Gastrocnemius medialis (tissue), 4 donors: ENCODE measurements at regions not wholly inside any gene's neighbourhood (a gene's known extent, or its start where the extent isn't known, plus 50 kb on each side); places are given as distances from the start of the nearest gene placed in this dataset.

ENCODE experiments used
- ATAC-seq, 2 donors: fragments of 150-250 bp; one replicate each; pipeline ENCODE4 v1.9.1; 2016
- DNase-seq, 2 donors: peaks; one replicate each; pipeline ENCODE4 v3.0.0-alpha.2; 2019
- H3K27ac ChIP-seq, 4 donors: fragments of 200-600 bp; sonication (generic); 1 replicate in 1 of 4; 2 replicates in 3 of 4; pipeline ENCODE4 v1.5.1; 2016 to 2018; ENCODE audit warnings: mild to moderate bottlenecking in 2 of 4, moderate library complexity in 1 of 4
- H3K27me3 ChIP-seq, 3 donors: fragments of 200-600 bp; sonication (generic) in 2 of 3; 1 replicate in 1 of 3; 2 replicates in 2 of 3; pipeline versions ENCODE4 v1.5.1 to v1.6.0; 2016 to 2019; ENCODE audit warnings: mild to moderate bottlenecking in 1 of 3, moderate library complexity in 1 of 3
- H3K36me3 ChIP-seq, 2 donors: fragments of 200-600 bp; sonication (generic) in 1 of 2; one replicate each; pipeline ENCODE4 v1.5.1; 2017 to 2018
- H3K4me1 ChIP-seq, 2 donors: fragments of 200-600 bp; sonication (generic) in 1 of 2; one replicate each; pipeline ENCODE4 v1.5.1; 2016 to 2017; ENCODE audit warnings: mild to moderate bottlenecking in 2 of 2
- H3K4me3 ChIP-seq, 4 donors: fragments of 200-600 bp; sonication (generic) in 3 of 4; 1 replicate in 1 of 4; 2 replicates in 3 of 4; pipeline ENCODE4 v1.5.1; 2016 to 2019; ENCODE audit warnings: mild to moderate bottlenecking in 2 of 4
- H3K9me3 ChIP-seq, 3 donors: fragments of 200-600 bp; sonication (generic) in 2 of 3; 1 replicate in 1 of 3; 2 replicates in 2 of 3; pipeline ENCODE4 v1.5.1; 2016 to 2019
- POLR2A ChIP-seq, 2 donors: fragments of 450-650 bp; IDR thresholded peaks; one replicate each; pipeline ENCODE4 v1.6.1; 2017; ENCODE audit warnings: antibody characterized with exemption in 2 of 2, mild to moderate bottlenecking in 2 of 2, moderate library complexity in 2 of 2
- in situ Hi-C, 4 donors: fragments of 200-750 bp; cut with MboI; loops; one replicate each; pipeline versions ENCODE4 v1.15.0 to v1.8.0; 2017; ENCODE audit warnings: low sequenced_read_pairs in 4 of 4
- intact Hi-C: fragments of 100-400 bp; cut with DNase I; formaldehyde crosslinking; loops from one replicate; pipeline ENCODE4 v1.15.1; 2023; ENCODE audit warnings: low total_unique reads
- TF ChIP-seq, protein P1 (sequence below), 5 experiments: fragments of 450-650 bp in 3 of 5; fragments of 200-600 bp in 2 of 5; sonication (generic) in 2 of 5; IDR thresholded peaks in 4 of 5; conservative IDR thresholded peaks in 1 of 5; 1 replicate in 4 of 5; 2 replicates in 1 of 5; pipeline ENCODE4 v1.5.1; 2016 to 2019; ENCODE audit warnings: antibody characterized with exemption in 5 of 5, mild to moderate bottlenecking in 3 of 5, moderate library complexity in 3 of 5

- ATAC-seq (no peak), DNase-seq (no peak)
- Histone ChIP-seq H3K4me1 (no peaks in the 10 kb centered on the region), H3K27me3 (no peaks in the 10 kb centered on the region), H3K36me3 (no peaks in the 10 kb centered on the region), H3K9me3 (no peaks in the 10 kb centered on the region), H3K27ac (no peak overlapping the region), H3K4me3 (no peak overlapping the region)
- no peak for TF ChIP-seq POLR2A (IDR thresholded peaks at IDR 0.05)
- TF ChIP-seq, protein P1, sequence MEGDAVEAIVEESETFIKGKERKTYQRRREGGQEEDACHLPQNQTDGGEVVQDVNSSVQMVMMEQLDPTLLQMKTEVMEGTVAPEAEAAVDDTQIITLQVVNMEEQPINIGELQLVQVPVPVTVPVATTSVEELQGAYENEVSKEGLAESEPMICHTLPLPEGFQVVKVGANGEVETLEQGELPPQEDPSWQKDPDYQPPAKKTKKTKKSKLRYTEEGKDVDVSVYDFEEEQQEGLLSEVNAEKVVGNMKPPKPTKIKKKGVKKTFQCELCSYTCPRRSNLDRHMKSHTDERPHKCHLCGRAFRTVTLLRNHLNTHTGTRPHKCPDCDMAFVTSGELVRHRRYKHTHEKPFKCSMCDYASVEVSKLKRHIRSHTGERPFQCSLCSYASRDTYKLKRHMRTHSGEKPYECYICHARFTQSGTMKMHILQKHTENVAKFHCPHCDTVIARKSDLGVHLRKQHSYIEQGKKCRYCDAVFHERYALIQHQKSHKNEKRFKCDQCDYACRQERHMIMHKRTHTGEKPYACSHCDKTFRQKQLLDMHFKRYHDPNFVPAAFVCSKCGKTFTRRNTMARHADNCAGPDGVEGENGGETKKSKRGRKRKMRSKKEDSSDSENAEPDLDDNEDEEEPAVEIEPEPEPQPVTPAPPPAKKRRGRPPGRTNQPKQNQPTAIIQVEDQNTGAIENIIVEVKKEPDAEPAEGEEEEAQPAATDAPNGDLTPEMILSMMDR (IDR thresholded peaks at IDR 0.05 in 4 of 5, conservative IDR thresholded peaks at IDR 0.05 in 1 of 5): no peak
- in situ Hi-C loops: no loop called here
- intact Hi-C loops: no loop called here
Observed at GRCh38 chr13:105541565-105541964, 993.9 kb downstream of the EFNB2 start.

DNA sequence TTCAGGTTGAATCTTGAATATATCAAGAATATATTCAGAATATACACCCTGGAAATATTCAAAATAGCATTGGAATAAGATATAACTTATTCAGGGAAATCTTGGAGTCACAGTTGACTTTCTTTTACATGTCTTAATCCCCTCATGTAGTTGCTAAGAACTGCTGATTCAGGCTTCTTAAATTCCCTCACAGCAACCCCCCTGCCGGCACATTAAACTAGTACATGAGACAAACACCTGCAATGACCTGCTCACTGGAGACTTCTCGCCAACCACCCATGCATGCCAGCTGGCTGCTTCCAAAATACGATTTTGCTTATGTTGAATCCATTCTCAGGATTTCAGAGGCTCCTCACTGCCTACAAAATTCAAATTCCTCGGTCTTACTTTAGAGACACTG, 997.1 kb downstream of the EFNB2 start:
- Histone ChIP-seq H3K4me3 (no peak overlapping the region), H3K27me3 (no peaks in the 10 kb centered on the region), H3K4me1 (no peaks in the 10 kb centered on the region), H3K27ac (no peak overlapping the region), H3K9me3 (no peaks in the 10 kb centered on the region), H3K36me3 (no peaks in the 10 kb centered on the region)
- DNase-seq (no peak), ATAC-seq (no peak)
- in situ Hi-C loops: no loop called here
- intact Hi-C loops: no loop called here
- TF ChIP-seq, protein P1 (IDR thresholded peaks at IDR 0.05 in 4 of 5, conservative IDR thresholded peaks at IDR 0.05 in 1 of 5): no peak
- TF ChIP-seq POLR2A (IDR thresholded peaks at IDR 0.05): no peak

DNA sequence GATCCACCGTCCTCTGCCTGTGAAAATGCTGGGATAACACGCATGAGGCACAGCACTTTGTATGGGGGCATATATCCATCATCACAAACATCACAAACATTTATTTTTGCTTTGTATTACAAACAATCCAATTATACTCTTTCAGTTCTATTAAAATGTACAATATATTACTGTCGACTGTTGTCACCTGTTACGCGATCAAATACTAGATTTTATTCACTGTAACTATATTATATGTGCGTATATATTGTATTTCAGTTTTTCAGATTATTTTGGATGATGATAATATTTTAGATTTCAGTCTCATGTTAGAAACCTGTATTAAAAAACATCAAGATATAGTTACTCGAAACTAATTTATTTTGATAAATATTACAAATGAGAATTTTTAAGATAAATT, 998.3 kb downstream of the EFNB2 start:
- intact Hi-C loops: no loop called here
- H3K27ac ChIP-seq: no peak overlapping the region
- TF ChIP-seq POLR2A (IDR thresholded peaks at IDR 0.05): no peak
- TF ChIP-seq, protein P1 (IDR thresholded peaks at IDR 0.05 in 4 of 5, conservative IDR thresholded peaks at IDR 0.05 in 1 of 5): no peak
- no peak for DNase-seq
- no peaks in the 10 kb centered on the region for H3K9me3 ChIP-seq
- in situ Hi-C loops: no loop called here
- H3K27me3 ChIP-seq: no peaks in the 10 kb centered on the region
- no peaks in the 10 kb centered on the region for H3K36me3 ChIP-seq
- no peak overlapping the region for H3K4me3 ChIP-seq
- ATAC-seq: no peak
- no peaks in the 10 kb centered on the region for H3K4me1 ChIP-seq

DNA sequence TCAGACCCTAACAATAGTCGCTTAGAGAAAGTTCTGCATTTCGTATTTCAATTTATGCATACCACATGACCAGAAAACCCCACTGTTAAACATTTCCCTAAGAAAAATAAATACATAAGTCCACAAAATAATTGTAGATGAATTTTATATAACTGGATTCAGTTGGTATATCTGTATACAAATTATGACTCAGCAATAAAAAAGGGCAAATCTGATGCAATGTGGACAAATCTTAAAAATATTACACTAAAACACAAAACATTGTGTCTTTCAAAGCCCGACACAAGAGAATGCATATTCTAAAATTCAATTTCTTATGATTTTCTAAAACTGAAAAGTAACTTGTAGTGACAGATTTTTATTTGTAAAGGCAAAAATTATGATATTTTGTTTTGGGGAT, 1005.0 kb downstream of the EFNB2 start:
- H3K27ac ChIP-seq: no peak overlapping the region
- TF ChIP-seq POLR2A (IDR thresholded peaks at IDR 0.05): no peak
- TF ChIP-seq, protein P1 (IDR thresholded peaks at IDR 0.05 in 4 of 5, conservative IDR thresholded peaks at IDR 0.05 in 1 of 5): no peak
- no peaks in the 10 kb centered on the region for H3K36me3 ChIP-seq
- DNase-seq (no peak), ATAC-seq (no peak)
- in situ Hi-C loops: no loop called here
- H3K4me1 ChIP-seq: no peaks in the 10 kb centered on the region
- intact Hi-C loops: no loop called here
- no peaks in the 10 kb centered on the region for H3K9me3 ChIP-seq
- H3K27me3 ChIP-seq: no peaks in the 10 kb centered on the region
- H3K4me3 ChIP-seq: no peak overlapping the region

DNA sequence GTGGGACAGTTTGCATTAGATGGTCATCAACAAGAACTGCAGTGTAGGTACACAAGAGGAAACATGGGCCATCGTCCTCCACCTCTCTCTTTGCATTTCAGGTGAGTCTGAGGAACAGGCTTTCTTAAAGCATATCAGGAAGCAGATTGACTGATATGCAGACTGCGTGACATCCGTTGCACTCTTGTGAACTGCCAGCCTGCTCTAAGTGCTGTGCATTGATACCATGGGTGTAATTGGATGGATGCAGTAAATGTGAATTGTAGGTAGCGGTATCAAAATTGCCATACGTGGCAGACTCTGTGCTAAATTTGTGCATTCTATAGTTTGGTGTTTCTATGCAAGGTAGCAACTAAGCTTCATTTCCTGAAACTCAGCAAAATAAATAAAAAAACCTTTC, 1008.3 kb downstream of the EFNB2 start:
- in situ Hi-C loops: no loop called here
- intact Hi-C loops: no loop called here
- Histone ChIP-seq H3K4me1 (no peaks in the 10 kb centered on the region), H3K27me3 (no peaks in the 10 kb centered on the region), H3K9me3 (no peaks in the 10 kb centered on the region), H3K4me3 (no peak overlapping the region), H3K36me3 (no peaks in the 10 kb centered on the region), H3K27ac (no peak overlapping the region)
- no peak for ATAC-seq
- DNase-seq: no peak
- TF ChIP-seq, protein P1 (IDR thresholded peaks at IDR 0.05 in 4 of 5, conservative IDR thresholded peaks at IDR 0.05 in 1 of 5): no peak
- no peak for TF ChIP-seq POLR2A (IDR thresholded peaks at IDR 0.05)
